Liver (tissue), 8 donors: ENCODE measurements at regions not wholly inside any gene's neighbourhood (a gene's known extent, or its start where the extent isn't known, plus 50 kb on each side); places are given as distances from the start of the nearest gene placed in this dataset.

ENCODE experiments used
- DNase-seq: peaks from one replicate; pipeline ENCODE4 v3.0.0-alpha.2; 2017; ENCODE audit warnings: low spot score
- H3K27ac ChIP-seq, 2 donors: one replicate each; pipeline ENCODE4 v1.7.0; 2013; ENCODE audit warnings: inconsistent platforms in 2 of 2, low read length in 2 of 2, control low read depth in 1 of 2, low read depth in 1 of 2, mild to moderate bottlenecking in 1 of 2
- H3K27me3 ChIP-seq, 4 donors: one replicate each; pipeline versions ENCODE4 v1.6.1 to v1.7.0; 2013; ENCODE audit warnings: low read length in 3 of 4, inconsistent platforms in 1 of 4, mild to moderate bottlenecking in 1 of 4, moderate library complexity in 1 of 4; ENCODE audit not compliant: control insufficient read depth in 4 of 4, insufficient read depth in 4 of 4
- H3K36me3 ChIP-seq, 4 donors: one replicate each; pipeline versions ENCODE4 v1.6.1 to v1.7.0; 2013; ENCODE audit warnings: low read length in 3 of 4, mild to moderate bottlenecking in 3 of 4, low read depth in 1 of 4, moderate library complexity in 1 of 4; ENCODE audit not compliant: control insufficient read depth in 4 of 4, insufficient read depth in 3 of 4
- H3K4me1 ChIP-seq, 4 donors: one replicate each; pipeline versions ENCODE4 v1.6.1 to v1.7.0; 2013; ENCODE audit warnings: low read length in 3 of 4, mild to moderate bottlenecking in 3 of 4, moderate library complexity in 1 of 4; ENCODE audit not compliant: control insufficient read depth in 4 of 4, insufficient read depth in 4 of 4
- H3K4me3 ChIP-seq, 3 donors: one replicate each; pipeline versions ENCODE4 v1.6.1 to v1.7.0; 2013; ENCODE audit warnings: low read length in 3 of 3, control low read depth in 1 of 3, low read depth in 1 of 3, mild to moderate bottlenecking in 1 of 3
- H3K9ac ChIP-seq, 2 donors: one replicate each; pipeline ENCODE4 v1.7.0; 2013; ENCODE audit warnings: low read length in 2 of 2, mild to moderate bottlenecking in 2 of 2, moderate library complexity in 2 of 2, control low read depth in 1 of 2, low read depth in 1 of 2
- H3K9me3 ChIP-seq, 4 donors: one replicate each; pipeline versions ENCODE4 v1.6.1 to v1.7.0; 2013; ENCODE audit warnings: low read length in 3 of 4; ENCODE audit not compliant: control insufficient read depth in 4 of 4
- CTCF ChIP-seq: fragments of 150-350 bp; IDR thresholded peaks from 2 replicates; pipeline ENCODE4 v1.5.1; 2017; ENCODE audit warnings: improper control_type of control experiment, low read depth, low read length; ENCODE audit not compliant: missing input control
- EGR1 ChIP-seq, 2 donors: IDR thresholded peaks; 2 replicates each; pipeline ENCODE4 v1.6.1; 2016 to 2018; ENCODE audit warnings: antibody characterized with exemption in 2 of 2, low read depth in 2 of 2
- FOXA1 ChIP-seq: IDR thresholded peaks from 2 replicates; pipeline ENCODE4 v1.6.1; 2016; ENCODE audit warnings: antibody characterized with exemption
- FOXA2 ChIP-seq: IDR thresholded peaks from 2 replicates; pipeline ENCODE4 v1.6.1; 2016; ENCODE audit warnings: antibody characterized with exemption
- HNF4G ChIP-seq: IDR thresholded peaks from 2 replicates; pipeline ENCODE4 v1.6.1; 2016; ENCODE audit warnings: antibody characterized with exemption
- NR2F2 ChIP-seq: IDR thresholded peaks from 2 replicates; pipeline ENCODE4 v1.6.1; 2016; ENCODE audit warnings: antibody characterized with exemption
- RAD21 ChIP-seq, 2 donors: IDR thresholded peaks; 2 replicates each; pipeline ENCODE4 v1.6.1; 2016; ENCODE audit warnings: antibody characterized with exemption in 2 of 2, mild to moderate bottlenecking in 2 of 2
- REST ChIP-seq: IDR thresholded peaks from 2 replicates; pipeline ENCODE4 v1.6.1; 2016; ENCODE audit warnings: antibody characterized with exemption, mild to moderate bottlenecking
- RXRA ChIP-seq, 2 donors: IDR thresholded peaks; 2 replicates each; pipeline ENCODE4 v1.6.1; 2017 to 2018; ENCODE audit warnings: antibody characterized with exemption in 2 of 2, mild to moderate bottlenecking in 1 of 2
- YY1 ChIP-seq: IDR thresholded peaks from 2 replicates; pipeline ENCODE4 v1.6.1; 2016; ENCODE audit warnings: antibody characterized with exemption, mild to moderate bottlenecking
- ZBTB33 ChIP-seq: IDR thresholded peaks from 2 replicates; pipeline ENCODE4 v1.6.1; 2016; ENCODE audit warnings: antibody characterized with exemption
- WGBS: extraction: QIAGEN DNeasy Blood & Tissue Kit; methylation state at CpG from one replicate; pipeline ENCODE4 v1.1.7; 2013; 5-methylcytosine and 5-hydroxymethylcytosine counted together
- donor health status: healthy.
- donor health status: healthy.
- donor health status: healthy.
- donor health status: healthy.
- donor health status: healthy.

GRCh38 chr16:82499302-82499701, 127.5 kb upstream of the CDH13 start:
- Histone ChIP-seq H3K9ac (no peak overlapping the region), H3K27me3 (no peaks in the 10 kb centered on the region), H3K9me3 (no peaks in the 10 kb centered on the region), H3K4me1 (no peaks in the 10 kb centered on the region), H3K27ac (no peak overlapping the region), H3K4me3 (no peak overlapping the region), H3K36me3 (no peaks in the 10 kb centered on the region)
- TF ChIP-seq REST (no peak), FOXA1 (no peak), FOXA2 (no peak), EGR1 (IDR thresholded peaks at IDR 0.05; ENCODE audit: low read depth in 2 of 2) (no peak)
- DNase-seq, result no peak
- 88% methylated on average over 4 of the region's 4 CpGs for WGBS

- Histone ChIP-seq H3K27ac (no peak overlapping the region), H3K9me3 (no peaks in the 10 kb centered on the region), H3K4me1 (no peaks in the 10 kb centered on the region), H3K27me3 (no peaks in the 10 kb centered on the region), H3K9ac (no peak overlapping the region), H3K4me3 (no peak overlapping the region), H3K36me3 (no peaks in the 10 kb centered on the region)
- TF ChIP-seq YY1, result no peak
- TF ChIP-seq RAD21 (IDR thresholded peaks at IDR 0.05), result no peak
- TF ChIP-seq CTCF, result no peak
- TF ChIP-seq EGR1 (IDR thresholded peaks at IDR 0.05; ENCODE audit: low read depth in 2 of 2), result no peak
- no peak for TF ChIP-seq FOXA2
- TF ChIP-seq FOXA1, result no peak
- no peak for DNase-seq
- 76% methylated on average over 4 of the region's 4 CpGs for WGBS
Observed at GRCh38 chr16:82497139-82497538, 129.6 kb upstream of the CDH13 start.

GRCh38 chr16:82488460-82488859, 138.3 kb upstream of the CDH13 start:
- TF ChIP-seq ZBTB33 (no peak), HNF4G (no peak), FOXA2 (no peak), NR2F2 (no peak), RXRA (IDR thresholded peaks at IDR 0.05) (no peak)
- no peak for DNase-seq
- H3K27ac ChIP-seq, result no peak overlapping the region
- 86% methylated on average over 4 of the region's 4 CpGs for WGBS
- no peaks in the 10 kb centered on the region for H3K27me3 ChIP-seq
- no peaks in the 10 kb centered on the region for H3K9me3 ChIP-seq
- H3K4me1 ChIP-seq, result no peaks in the 10 kb centered on the region
- H3K4me3 ChIP-seq, result no peak overlapping the region
- H3K9ac ChIP-seq, result no peak overlapping the region
- H3K36me3 ChIP-seq, result no peaks in the 10 kb centered on the region
